Right lobe of liver (tissue), 4 donors: ENCODE measurements at regions not wholly inside any gene's neighbourhood (a gene's known extent, or its start where the extent isn't known, plus 50 kb on each side); places are given as distances from the start of the nearest gene placed in this dataset.

Source experiments
- CTCF ChIP-seq, 4 donors: fragments of 200-600 bp in 3 of 4; fragments of 450-650 bp in 1 of 4; IDR thresholded peaks; one replicate each; pipeline versions ENCODE4 v1.5.1 to v1.8.0; 2016 to 2022; ENCODE audit warnings: antibody characterized with exemption in 4 of 4, mild to moderate bottlenecking in 2 of 4
- POLR2A ChIP-seq: fragments of 450-650 bp; IDR thresholded peaks from one replicate; pipeline ENCODE4 v1.6.1; 2017; ENCODE audit warnings: antibody characterized with exemption, mild to moderate bottlenecking
- donor health status: DM: no; HTN: no; CAD: no.
- donor health status: DM: no; HTN: no; CAD: no.
- donor health status: DM: no; HTN: yes; CAD: no.

- TF ChIP-seq POLR2A = no peak
- TF ChIP-seq CTCF (IDR thresholded peaks at IDR 0.05) = no peak
Measured at GRCh38 chr6:78025502-78025901, 372.7 kb downstream of the MEI4 start.
